ENCODE measurements at regions not wholly inside any gene's neighbourhood (a gene's known extent, or its start where the extent isn't known, plus 50 kb on each side); places are given as distances from the start of the nearest gene placed in this dataset.

DNA sequence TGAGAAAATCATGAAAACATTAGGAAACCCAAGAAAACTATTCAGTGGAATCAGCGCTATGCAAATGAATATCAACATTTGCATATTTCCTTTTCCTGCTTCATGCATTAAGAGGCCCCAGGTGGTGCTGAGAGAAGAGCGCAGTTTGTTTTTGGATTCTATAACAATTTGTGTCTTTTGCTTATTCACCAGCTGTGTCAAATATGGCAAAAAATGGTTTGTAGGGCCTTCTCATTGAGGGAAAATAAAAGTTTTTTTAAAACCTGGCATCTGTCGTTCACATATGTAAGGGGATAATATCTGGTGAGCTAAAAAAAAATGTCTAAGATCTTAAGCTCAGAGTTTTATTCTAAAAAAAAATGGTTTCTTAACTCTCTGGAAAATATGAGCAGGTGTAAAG lies 122.5 kb upstream of the ROBO2 start:
- TF ChIP-seq ZNF138 (tag by site-specific recombination; IDR thresholded peaks at IDR 0.05; ENCODE audit: borderline replicate concordance) (no peak), YY1 (tag by site-specific recombination; IDR thresholded peaks at IDR 0.05) (no peak), KLF16 (tag by site-specific recombination; IDR thresholded peaks at IDR 0.05) (no peak), ZBTB20 (tag by site-specific recombination; IDR thresholded peaks at IDR 0.05) (no peak), ZSCAN16 (tag by site-specific recombination; IDR thresholded peaks at IDR 0.05) (no peak)
- TF ChIP-seq, protein P1, sequence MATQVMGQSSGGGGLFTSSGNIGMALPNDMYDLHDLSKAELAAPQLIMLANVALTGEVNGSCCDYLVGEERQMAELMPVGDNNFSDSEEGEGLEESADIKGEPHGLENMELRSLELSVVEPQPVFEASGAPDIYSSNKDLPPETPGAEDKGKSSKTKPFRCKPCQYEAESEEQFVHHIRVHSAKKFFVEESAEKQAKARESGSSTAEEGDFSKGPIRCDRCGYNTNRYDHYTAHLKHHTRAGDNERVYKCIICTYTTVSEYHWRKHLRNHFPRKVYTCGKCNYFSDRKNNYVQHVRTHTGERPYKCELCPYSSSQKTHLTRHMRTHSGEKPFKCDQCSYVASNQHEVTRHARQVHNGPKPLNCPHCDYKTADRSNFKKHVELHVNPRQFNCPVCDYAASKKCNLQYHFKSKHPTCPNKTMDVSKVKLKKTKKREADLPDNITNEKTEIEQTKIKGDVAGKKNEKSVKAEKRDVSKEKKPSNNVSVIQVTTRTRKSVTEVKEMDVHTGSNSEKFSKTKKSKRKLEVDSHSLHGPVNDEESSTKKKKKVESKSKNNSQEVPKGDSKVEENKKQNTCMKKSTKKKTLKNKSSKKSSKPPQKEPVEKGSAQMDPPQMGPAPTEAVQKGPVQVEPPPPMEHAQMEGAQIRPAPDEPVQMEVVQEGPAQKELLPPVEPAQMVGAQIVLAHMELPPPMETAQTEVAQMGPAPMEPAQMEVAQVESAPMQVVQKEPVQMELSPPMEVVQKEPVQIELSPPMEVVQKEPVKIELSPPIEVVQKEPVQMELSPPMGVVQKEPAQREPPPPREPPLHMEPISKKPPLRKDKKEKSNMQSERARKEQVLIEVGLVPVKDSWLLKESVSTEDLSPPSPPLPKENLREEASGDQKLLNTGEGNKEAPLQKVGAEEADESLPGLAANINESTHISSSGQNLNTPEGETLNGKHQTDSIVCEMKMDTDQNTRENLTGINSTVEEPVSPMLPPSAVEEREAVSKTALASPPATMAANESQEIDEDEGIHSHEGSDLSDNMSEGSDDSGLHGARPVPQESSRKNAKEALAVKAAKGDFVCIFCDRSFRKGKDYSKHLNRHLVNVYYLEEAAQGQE (tag by site-specific recombination; IDR thresholded peaks at IDR 0.05) = no peak
- TF ChIP-seq, protein P2, sequence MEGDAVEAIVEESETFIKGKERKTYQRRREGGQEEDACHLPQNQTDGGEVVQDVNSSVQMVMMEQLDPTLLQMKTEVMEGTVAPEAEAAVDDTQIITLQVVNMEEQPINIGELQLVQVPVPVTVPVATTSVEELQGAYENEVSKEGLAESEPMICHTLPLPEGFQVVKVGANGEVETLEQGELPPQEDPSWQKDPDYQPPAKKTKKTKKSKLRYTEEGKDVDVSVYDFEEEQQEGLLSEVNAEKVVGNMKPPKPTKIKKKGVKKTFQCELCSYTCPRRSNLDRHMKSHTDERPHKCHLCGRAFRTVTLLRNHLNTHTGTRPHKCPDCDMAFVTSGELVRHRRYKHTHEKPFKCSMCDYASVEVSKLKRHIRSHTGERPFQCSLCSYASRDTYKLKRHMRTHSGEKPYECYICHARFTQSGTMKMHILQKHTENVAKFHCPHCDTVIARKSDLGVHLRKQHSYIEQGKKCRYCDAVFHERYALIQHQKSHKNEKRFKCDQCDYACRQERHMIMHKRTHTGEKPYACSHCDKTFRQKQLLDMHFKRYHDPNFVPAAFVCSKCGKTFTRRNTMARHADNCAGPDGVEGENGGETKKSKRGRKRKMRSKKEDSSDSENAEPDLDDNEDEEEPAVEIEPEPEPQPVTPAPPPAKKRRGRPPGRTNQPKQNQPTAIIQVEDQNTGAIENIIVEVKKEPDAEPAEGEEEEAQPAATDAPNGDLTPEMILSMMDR (tag by site-specific recombination; IDR thresholded peaks at IDR 0.05) = no peak
- TF ChIP-seq, protein P3, sequence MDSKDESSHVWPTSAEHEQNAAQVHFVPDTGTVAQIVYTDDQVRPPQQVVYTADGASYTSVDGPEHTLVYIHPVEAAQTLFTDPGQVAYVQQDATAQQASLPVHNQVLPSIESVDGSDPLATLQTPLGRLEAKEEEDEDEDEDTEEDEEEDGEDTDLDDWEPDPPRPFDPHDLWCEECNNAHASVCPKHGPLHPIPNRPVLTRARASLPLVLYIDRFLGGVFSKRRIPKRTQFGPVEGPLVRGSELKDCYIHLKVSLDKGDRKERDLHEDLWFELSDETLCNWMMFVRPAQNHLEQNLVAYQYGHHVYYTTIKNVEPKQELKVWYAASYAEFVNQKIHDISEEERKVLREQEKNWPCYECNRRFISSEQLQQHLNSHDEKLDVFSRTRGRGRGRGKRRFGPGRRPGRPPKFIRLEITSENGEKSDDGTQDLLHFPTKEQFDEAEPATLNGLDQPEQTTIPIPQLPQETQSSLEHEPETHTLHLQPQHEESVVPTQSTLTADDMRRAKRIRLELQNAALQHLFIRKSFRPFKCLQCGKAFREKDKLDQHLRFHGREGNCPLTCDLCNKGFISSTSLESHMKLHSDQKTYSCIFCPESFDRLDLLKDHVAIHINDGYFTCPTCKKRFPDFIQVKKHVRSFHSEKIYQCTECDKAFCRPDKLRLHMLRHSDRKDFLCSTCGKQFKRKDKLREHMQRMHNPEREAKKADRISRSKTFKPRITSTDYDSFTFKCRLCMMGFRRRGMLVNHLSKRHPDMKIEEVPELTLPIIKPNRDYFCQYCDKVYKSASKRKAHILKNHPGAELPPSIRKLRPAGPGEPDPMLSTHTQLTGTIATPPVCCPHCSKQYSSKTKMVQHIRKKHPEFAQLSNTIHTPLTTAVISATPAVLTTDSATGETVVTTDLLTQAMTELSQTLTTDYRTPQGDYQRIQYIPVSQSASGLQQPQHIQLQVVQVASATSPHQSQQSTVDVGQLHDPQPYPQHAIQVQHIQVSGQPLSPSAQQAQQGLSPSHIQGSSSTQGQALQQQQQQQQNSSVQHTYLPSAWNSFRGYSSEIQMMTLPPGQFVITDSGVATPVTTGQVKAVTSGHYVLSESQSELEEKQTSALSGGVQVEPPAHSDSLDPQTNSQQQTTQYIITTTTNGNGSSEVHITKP (tag by site-specific recombination; IDR thresholded peaks at IDR 0.05) = no peak
